WTC11 (cell line): ENCODE measurements at regions not wholly inside any gene's neighbourhood (a gene's known extent, or its start where the extent isn't known, plus 50 kb on each side); places are given as distances from the start of the nearest gene placed in this dataset.

Experiments used
- ATAC-seq: fragments of 200-7000 bp; cut with Tn5 transposase; 2 replicates; pipeline ENCODE4 v1.10.0; 2021; ENCODE audit warnings: mild to moderate bottlenecking, moderate library complexity
- CTCF ChIA-PET: fragments of 300-600 bp; sonication (Branson Sonifier 250); formaldehyde crosslinking; loops from one replicate; lab custom pipeline; 2021; ENCODE audit warnings: antibody characterized with exemption; lab: Charles Lee
- POLR2A ChIA-PET: fragments of 350-600 bp; sonication (Branson Sonifier 250); formaldehyde crosslinking; loops from one replicate; lab custom pipeline; 2021; ENCODE audit warnings: antibody characterized with exemption; lab: Charles Lee
- DNase-seq: peaks from one replicate; pipeline ENCODE4 v3.0.0; 2021; ENCODE audit warnings: low spot score
- H3K27ac Mint-ChIP-seq: 2 replicates; pipeline ENCODE4 v1.8.0; 2021; ENCODE audit warnings: mixed read lengths
- H3K27me3 Mint-ChIP-seq: 2 replicates; pipeline ENCODE4 v1.8.0; 2021; ENCODE audit warnings: low read depth, mild to moderate bottlenecking, moderate library complexity, mixed read lengths
- H3K36me3 Mint-ChIP-seq: 2 replicates; pipeline ENCODE4 v1.8.0; 2021; ENCODE audit warnings: mixed read lengths
- H3K4me1 Mint-ChIP-seq: 2 replicates; pipeline ENCODE4 v1.8.0; 2022; ENCODE audit warnings: mixed read lengths
- H3K4me3 Mint-ChIP-seq: 2 replicates; pipeline ENCODE4 v1.8.0; 2021; ENCODE audit warnings: mild to moderate bottlenecking, moderate library complexity, mixed read lengths
- H3K9me3 Mint-ChIP-seq: 2 replicates; pipeline ENCODE4 v1.8.0; 2021; ENCODE audit warnings: mixed read lengths
- ETV6 ChIP-seq: sonication (generic); formaldehyde crosslinking; IDR thresholded peaks from 2 replicates; pipeline ENCODE4 v1.8.1; 2022; ENCODE audit warnings: mild to moderate bottlenecking, missing genetic modification reagents
- HMGA2 ChIP-seq: fragments of 250-450 bp; sonication (Bioruptor Pico); IDR thresholded peaks from 2 replicates; pipeline ENCODE4 v1.4.0; 2021; ENCODE audit warnings: mild to moderate bottlenecking, moderate library complexity
- MXD4 ChIP-seq: fragments of 250-450 bp; sonication (Bioruptor Pico); IDR thresholded peaks from 2 replicates; pipeline ENCODE4 v1.8.0; 2021; ENCODE audit warnings: mild to moderate bottlenecking, moderate library complexity, borderline replicate concordance
- SMAD3 ChIP-seq: sonication (generic); formaldehyde crosslinking; IDR thresholded peaks from 2 replicates; pipeline ENCODE4 v1.8.0; 2022; ENCODE audit warnings: missing genetic modification reagents, mild to moderate bottlenecking, borderline replicate concordance
- ZNF138 ChIP-seq: sonication (generic); formaldehyde crosslinking; conservative IDR thresholded peaks from 2 replicates; pipeline ENCODE4 v1.8.1; 2022; ENCODE audit warnings: mild to moderate bottlenecking, moderate library complexity, missing genetic modification reagents
- ZNF219 ChIP-seq: sonication (generic); formaldehyde crosslinking; IDR thresholded peaks from 2 replicates; pipeline ENCODE4 v1.8.0; 2023; ENCODE audit warnings: missing genetic modification reagents, mild to moderate bottlenecking, borderline replicate concordance
- ZNF317 ChIP-seq: sonication (generic); formaldehyde crosslinking; IDR thresholded peaks from 2 replicates; pipeline ENCODE4 v1.8.1; 2023; ENCODE audit warnings: low read depth, mild to moderate bottlenecking, moderate library complexity, missing genetic modification reagents, borderline replicate concordance
- TF ChIP-seq, protein P1 (sequence below): sonication (generic); formaldehyde crosslinking; IDR thresholded peaks from 2 replicates; pipeline ENCODE4 v1.8.0; 2022; ENCODE audit warnings: mild to moderate bottlenecking, missing genetic modification reagents
- TF ChIP-seq, protein P2 (sequence below): sonication (generic); formaldehyde crosslinking; IDR thresholded peaks from 2 replicates; pipeline ENCODE4 v1.8.0; 2022; ENCODE audit warnings: mild to moderate bottlenecking, missing genetic modification reagents
- TF ChIP-seq, protein P3 (sequence below): fragments of 250-450 bp; sonication (Bioruptor Pico); IDR thresholded peaks from 2 replicates; pipeline ENCODE4 v2.1.2; 2022; ENCODE audit warnings: mild to moderate bottlenecking, moderate library complexity
- TF ChIP-seq, protein P4 (sequence below): sonication (generic); formaldehyde crosslinking; IDR thresholded peaks from 2 replicates; pipeline ENCODE4 v1.8.1; 2023; ENCODE audit warnings: mild to moderate bottlenecking, moderate library complexity, missing genetic modification reagents
- TF ChIP-seq, protein P5 (sequence below): sonication (generic); formaldehyde crosslinking; IDR thresholded peaks from 2 replicates; pipeline ENCODE4 v1.8.1; 2022; ENCODE audit warnings: low read depth, mild to moderate bottlenecking, moderate library complexity, missing genetic modification reagents, borderline replicate concordance
- TF ChIP-seq, protein P6 (sequence below): sonication (generic); formaldehyde crosslinking; IDR thresholded peaks from 2 replicates; pipeline ENCODE4 v1.8.0; 2022; ENCODE audit warnings: missing genetic modification reagents
- TF ChIP-seq, protein P7 (sequence below): sonication (generic); formaldehyde crosslinking; IDR thresholded peaks from 2 replicates; pipeline ENCODE4 v1.8.1; 2023; ENCODE audit warnings: mild to moderate bottlenecking, missing genetic modification reagents, borderline replicate concordance
- TF ChIP-seq, protein P8 (sequence below): sonication (generic); formaldehyde crosslinking; IDR thresholded peaks from 2 replicates; pipeline ENCODE4 v1.8.1; 2022; ENCODE audit warnings: mild to moderate bottlenecking, missing genetic modification reagents, moderate library complexity, borderline replicate concordance

DNA sequence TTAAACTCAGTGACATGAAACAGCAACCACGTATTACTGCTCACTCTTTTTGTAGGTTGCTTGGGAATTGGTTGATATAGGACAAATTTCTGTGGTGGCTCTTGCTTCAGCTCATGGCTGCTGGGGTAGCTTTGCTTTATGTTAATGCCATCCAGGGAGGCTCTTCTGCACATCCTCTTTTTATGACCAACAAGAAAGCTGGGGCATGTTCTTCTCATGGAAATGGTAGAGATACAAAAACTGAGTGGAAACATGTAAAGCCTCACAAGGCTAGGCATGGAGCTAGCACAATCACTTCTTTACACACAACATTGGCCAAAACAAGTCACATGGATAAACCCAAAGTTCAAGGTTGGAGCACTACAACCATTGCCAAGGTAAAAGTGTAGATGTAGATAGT is 176.8 kb downstream of the NECTIN3 start:
- POLR2A ChIA-PET = no interaction called here
- no peak overlapping the region for H3K27ac Mint-ChIP-seq

More for the DNA sequence above, 176.8 kb downstream of the NECTIN3 start:
- no peak for ATAC-seq
- H3K36me3 Mint-ChIP-seq = no peaks in the 10 kb centered on the region
- DNase-seq = no peak
- no peak overlapping the region for H3K4me3 Mint-ChIP-seq
- CTCF ChIA-PET = no interaction called here
- 0 out of 2 replicates have a peak, but pooled peaks cover 4% of the 10 kb centered on the region for H3K9me3 Mint-ChIP-seq
- no peaks in the 10 kb centered on the region for H3K4me1 Mint-ChIP-seq
- H3K27me3 Mint-ChIP-seq = no peaks in the 10 kb centered on the region
- TF ChIP-seq, protein P1, sequence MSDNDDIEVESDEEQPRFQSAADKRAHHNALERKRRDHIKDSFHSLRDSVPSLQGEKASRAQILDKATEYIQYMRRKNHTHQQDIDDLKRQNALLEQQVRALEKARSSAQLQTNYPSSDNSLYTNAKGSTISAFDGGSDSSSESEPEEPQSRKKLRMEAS (CRISPR knock-in tag) = no peak
- TF ChIP-seq, protein P2, sequence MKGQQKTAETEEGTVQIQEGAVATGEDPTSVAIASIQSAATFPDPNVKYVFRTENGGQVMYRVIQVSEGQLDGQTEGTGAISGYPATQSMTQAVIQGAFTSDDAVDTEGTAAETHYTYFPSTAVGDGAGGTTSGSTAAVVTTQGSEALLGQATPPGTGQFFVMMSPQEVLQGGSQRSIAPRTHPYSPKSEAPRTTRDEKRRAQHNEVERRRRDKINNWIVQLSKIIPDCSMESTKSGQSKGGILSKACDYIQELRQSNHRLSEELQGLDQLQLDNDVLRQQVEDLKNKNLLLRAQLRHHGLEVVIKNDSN (CRISPR knock-in tag) = no peak
- TF ChIP-seq ZNF138 = no peak
- TF ChIP-seq, protein P3, sequence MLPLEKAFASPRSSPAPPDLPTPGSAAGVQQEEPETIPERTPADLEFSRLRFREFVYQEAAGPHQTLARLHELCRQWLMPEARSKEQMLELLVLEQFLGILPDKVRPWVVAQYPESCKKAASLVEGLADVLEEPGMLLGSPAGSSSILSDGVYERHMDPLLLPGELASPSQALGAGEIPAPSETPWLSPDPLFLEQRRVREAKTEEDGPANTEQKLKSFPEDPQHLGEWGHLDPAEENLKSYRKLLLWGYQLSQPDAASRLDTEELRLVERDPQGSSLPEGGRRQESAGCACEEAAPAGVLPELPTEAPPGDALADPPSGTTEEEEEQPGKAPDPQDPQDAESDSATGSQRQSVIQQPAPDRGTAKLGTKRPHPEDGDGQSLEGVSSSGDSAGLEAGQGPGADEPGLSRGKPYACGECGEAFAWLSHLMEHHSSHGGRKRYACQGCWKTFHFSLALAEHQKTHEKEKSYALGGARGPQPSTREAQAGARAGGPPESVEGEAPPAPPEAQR (CRISPR knock-in tag) = no peak
- no peak for TF ChIP-seq ETV6 (CRISPR knock-in tag)
- TF ChIP-seq MXD4 (CRISPR knock-in tag) = no peak
- TF ChIP-seq, protein P4, sequence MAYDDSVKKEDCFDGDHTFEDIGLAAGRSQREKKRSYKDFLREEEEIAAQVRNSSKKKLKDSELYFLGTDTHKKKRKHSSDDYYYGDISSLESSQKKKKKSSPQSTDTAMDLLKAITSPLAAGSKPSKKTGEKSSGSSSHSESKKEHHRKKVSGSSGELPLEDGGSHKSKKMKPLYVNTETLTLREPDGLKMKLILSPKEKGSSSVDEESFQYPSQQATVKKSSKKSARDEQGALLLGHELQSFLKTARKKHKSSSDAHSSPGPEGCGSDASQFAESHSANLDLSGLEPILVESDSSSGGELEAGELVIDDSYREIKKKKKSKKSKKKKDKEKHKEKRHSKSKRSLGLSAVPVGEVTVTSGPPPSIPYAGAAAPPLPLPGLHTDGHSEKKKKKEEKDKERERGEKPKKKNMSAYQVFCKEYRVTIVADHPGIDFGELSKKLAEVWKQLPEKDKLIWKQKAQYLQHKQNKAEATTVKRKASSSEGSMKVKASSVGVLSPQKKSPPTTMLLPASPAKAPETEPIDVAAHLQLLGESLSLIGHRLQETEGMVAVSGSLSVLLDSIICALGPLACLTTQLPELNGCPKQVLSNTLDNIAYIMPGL (CRISPR knock-in tag) = no peak
- TF ChIP-seq, protein P5, sequence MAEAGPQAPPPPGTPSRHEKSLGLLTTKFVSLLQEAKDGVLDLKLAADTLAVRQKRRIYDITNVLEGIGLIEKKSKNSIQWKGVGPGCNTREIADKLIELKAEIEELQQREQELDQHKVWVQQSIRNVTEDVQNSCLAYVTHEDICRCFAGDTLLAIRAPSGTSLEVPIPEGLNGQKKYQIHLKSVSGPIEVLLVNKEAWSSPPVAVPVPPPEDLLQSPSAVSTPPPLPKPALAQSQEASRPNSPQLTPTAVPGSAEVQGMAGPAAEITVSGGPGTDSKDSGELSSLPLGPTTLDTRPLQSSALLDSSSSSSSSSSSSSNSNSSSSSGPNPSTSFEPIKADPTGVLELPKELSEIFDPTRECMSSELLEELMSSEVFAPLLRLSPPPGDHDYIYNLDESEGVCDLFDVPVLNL = no peak
- TF ChIP-seq, protein P6, sequence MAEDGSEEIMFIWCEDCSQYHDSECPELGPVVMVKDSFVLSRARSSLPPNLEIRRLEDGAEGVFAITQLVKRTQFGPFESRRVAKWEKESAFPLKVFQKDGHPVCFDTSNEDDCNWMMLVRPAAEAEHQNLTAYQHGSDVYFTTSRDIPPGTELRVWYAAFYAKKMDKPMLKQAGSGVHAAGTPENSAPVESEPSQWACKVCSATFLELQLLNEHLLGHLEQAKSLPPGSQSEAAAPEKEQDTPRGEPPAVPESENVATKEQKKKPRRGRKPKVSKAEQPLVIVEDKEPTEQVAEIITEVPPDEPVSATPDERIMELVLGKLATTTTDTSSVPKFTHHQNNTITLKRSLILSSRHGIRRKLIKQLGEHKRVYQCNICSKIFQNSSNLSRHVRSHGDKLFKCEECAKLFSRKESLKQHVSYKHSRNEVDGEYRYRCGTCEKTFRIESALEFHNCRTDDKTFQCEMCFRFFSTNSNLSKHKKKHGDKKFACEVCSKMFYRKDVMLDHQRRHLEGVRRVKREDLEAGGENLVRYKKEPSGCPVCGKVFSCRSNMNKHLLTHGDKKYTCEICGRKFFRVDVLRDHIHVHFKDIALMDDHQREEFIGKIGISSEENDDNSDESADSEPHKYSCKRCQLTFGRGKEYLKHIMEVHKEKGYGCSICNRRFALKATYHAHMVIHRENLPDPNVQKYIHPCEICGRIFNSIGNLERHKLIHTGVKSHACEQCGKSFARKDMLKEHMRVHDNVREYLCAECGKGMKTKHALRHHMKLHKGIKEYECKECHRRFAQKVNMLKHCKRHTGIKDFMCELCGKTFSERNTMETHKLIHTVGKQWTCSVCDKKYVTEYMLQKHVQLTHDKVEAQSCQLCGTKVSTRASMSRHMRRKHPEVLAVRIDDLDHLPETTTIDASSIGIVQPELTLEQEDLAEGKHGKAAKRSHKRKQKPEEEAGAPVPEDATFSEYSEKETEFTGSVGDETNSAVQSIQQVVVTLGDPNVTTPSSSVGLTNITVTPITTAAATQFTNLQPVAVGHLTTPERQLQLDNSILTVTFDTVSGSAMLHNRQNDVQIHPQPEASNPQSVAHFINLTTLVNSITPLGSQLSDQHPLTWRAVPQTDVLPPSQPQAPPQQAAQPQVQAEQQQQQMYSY (CRISPR knock-in tag) = no peak
- TF ChIP-seq, protein P7, sequence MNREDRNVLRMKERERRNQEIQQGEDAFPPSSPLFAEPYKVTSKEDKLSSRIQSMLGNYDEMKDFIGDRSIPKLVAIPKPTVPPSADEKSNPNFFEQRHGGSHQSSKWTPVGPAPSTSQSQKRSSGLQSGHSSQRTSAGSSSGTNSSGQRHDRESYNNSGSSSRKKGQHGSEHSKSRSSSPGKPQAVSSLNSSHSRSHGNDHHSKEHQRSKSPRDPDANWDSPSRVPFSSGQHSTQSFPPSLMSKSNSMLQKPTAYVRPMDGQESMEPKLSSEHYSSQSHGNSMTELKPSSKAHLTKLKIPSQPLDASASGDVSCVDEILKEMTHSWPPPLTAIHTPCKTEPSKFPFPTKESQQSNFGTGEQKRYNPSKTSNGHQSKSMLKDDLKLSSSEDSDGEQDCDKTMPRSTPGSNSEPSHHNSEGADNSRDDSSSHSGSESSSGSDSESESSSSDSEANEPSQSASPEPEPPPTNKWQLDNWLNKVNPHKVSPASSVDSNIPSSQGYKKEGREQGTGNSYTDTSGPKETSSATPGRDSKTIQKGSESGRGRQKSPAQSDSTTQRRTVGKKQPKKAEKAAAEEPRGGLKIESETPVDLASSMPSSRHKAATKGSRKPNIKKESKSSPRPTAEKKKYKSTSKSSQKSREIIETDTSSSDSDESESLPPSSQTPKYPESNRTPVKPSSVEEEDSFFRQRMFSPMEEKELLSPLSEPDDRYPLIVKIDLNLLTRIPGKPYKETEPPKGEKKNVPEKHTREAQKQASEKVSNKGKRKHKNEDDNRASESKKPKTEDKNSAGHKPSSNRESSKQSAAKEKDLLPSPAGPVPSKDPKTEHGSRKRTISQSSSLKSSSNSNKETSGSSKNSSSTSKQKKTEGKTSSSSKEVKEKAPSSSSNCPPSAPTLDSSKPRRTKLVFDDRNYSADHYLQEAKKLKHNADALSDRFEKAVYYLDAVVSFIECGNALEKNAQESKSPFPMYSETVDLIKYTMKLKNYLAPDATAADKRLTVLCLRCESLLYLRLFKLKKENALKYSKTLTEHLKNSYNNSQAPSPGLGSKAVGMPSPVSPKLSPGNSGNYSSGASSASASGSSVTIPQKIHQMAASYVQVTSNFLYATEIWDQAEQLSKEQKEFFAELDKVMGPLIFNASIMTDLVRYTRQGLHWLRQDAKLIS (CRISPR knock-in tag) = no peak
- no peak for TF ChIP-seq HMGA2
- no peak for TF ChIP-seq ZNF219
- TF ChIP-seq ZNF317 (CRISPR knock-in tag) = no peak
- no peak for TF ChIP-seq SMAD3
- TF ChIP-seq, protein P8, sequence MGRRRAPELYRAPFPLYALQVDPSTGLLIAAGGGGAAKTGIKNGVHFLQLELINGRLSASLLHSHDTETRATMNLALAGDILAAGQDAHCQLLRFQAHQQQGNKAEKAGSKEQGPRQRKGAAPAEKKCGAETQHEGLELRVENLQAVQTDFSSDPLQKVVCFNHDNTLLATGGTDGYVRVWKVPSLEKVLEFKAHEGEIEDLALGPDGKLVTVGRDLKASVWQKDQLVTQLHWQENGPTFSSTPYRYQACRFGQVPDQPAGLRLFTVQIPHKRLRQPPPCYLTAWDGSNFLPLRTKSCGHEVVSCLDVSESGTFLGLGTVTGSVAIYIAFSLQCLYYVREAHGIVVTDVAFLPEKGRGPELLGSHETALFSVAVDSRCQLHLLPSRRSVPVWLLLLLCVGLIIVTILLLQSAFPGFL (CRISPR knock-in tag) = no peak
